A673 (cell line): ENCODE measurements at regions not wholly inside any gene's neighbourhood (a gene's known extent, or its start where the extent isn't known, plus 50 kb on each side); places are given as distances from the start of the nearest gene placed in this dataset.
A peak's percentile ranks its signal among the peaks of the same experiment; 100 is the strongest.

Experiments
- BruUV-seq: library from RNA; stranded (reverse); fragments of 400-500 nt; replicated peaks from 2 replicates; lab custom pipeline; 2021; lab: Mats Ljungman, UMichigan
- CTCF ChIA-PET: fragments of 300-600 bp; sonication (Branson Sonifier 250); formaldehyde crosslinking; loops from one replicate; lab custom pipeline; 2022; ENCODE audit warnings: antibody characterized with exemption; lab: Charles Lee
- POLR2A ChIA-PET: fragments of 300-600 bp; sonication (Branson Sonifier 250); formaldehyde crosslinking; loops from one replicate; lab custom pipeline; 2022; ENCODE audit warnings: antibody characterized with exemption; ENCODE audit not compliant: low non-redundant PET; lab: Charles Lee
- DNase-seq: peaks from one replicate; pipeline ENCODE4 v3.0.0-alpha.2; 2015; ENCODE audit warnings: low spot score
- H3K27ac ChIP-seq: fragments of 200-600 bp; sonication (generic); 2 replicates; pipeline ENCODE4 v1.5.1; 2016; ENCODE audit warnings: mixed run types, low read depth, mild to moderate bottlenecking, mixed read lengths, antibody characterized with exemption, low read length; ENCODE audit not compliant: poor library complexity, severe bottlenecking
- H3K27me3 ChIP-seq: fragments of 200-600 bp; sonication (generic); replicated peaks from 2 replicates; pipeline ENCODE4 v1.6.1; 2017; ENCODE audit warnings: mixed run types, low read depth, mild to moderate bottlenecking, mixed read lengths, antibody characterized with exemption, low read length; ENCODE audit not compliant: insufficient read depth, poor library complexity
- H3K36me3 ChIP-seq: fragments of 200-600 bp; sonication (generic); 2 replicates; pipeline ENCODE4 v1.6.1; 2016; ENCODE audit warnings: mixed run types, mild to moderate bottlenecking, mixed read lengths, antibody characterized with exemption, low read length; ENCODE audit not compliant: insufficient read depth, poor library complexity, severe bottlenecking
- H3K4me1 ChIP-seq: fragments of 200-600 bp; sonication (generic); 2 replicates; pipeline ENCODE4 v1.6.1; 2017; ENCODE audit warnings: mixed run types, mild to moderate bottlenecking, mixed read lengths, antibody characterized with exemption, low read length; ENCODE audit not compliant: insufficient read depth, poor library complexity, severe bottlenecking
- H3K4me3 ChIP-seq: fragments of 200-600 bp; sonication (generic); 2 replicates; pipeline ENCODE4 v1.5.1; 2016; ENCODE audit warnings: low read depth, mixed run types, mild to moderate bottlenecking, mixed read lengths, low read length; ENCODE audit not compliant: poor library complexity, severe bottlenecking
- H3K9me3 ChIP-seq: fragments of 200-600 bp; sonication (generic); 2 replicates; pipeline ENCODE4 v1.6.1; 2016; ENCODE audit warnings: mixed run types, low read depth, mild to moderate bottlenecking, mixed read lengths, antibody characterized with exemption, low read length; ENCODE audit not compliant: poor library complexity, severe bottlenecking
- EZH2 ChIP-seq: fragments of 200-600 bp; sonication (generic); IDR thresholded peaks from 2 replicates; pipeline ENCODE4 v1.6.1; 2017; ENCODE audit warnings: borderline replicate concordance, low read depth, mild to moderate bottlenecking, mixed read lengths, antibody characterized with exemption, low read length; ENCODE audit not compliant: poor library complexity, severe bottlenecking
- intact Hi-C: fragments of 100-400 bp; cut with micrococcal nuclease; formaldehyde crosslinking; loops from one replicate; pipeline ENCODE4 v1.10.0; 2022; ENCODE audit not compliant: unreplicated experiment
- TF ChIP-seq, protein P1 (sequence below): fragments of 300-800, 200-600 bp; sonication (generic); conservative IDR thresholded peaks from 2 replicates; pipeline ENCODE4 v1.5.1; 2017; ENCODE audit warnings: low read depth, mild to moderate bottlenecking, antibody characterized with exemption, low read length, moderate library complexity, mixed read lengths

DNA sequence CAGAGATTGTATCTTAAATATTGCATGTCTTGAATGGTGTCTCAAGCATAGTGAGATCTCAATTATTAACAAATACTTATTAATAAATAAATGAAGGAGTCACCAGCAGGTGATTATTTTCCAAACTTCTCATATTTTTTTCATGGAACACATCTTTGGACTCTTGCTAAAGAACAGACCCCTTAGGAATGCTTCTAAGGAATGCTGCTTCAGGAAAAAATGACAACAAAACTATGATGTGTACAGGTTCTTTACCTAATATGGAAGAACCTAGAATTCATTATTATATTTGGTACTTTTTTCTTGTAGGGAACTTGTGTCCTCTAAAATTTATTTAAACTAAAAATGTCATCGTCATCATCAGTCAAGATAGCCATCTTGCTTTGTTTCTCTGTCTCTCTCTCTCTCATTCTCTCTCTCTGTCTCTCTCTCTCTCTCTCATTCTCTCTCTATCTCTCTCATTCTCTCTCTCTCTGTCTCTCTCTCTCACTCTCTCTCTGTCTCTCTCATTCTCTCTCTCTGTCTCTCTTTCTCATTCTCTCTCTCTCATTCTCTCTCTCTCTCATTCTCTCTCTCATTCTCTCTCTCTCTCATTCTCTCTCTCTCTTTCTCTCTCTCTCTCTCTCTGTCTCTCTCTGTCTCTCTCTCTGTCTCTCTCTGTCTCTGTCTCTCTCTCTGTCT lies 63.0 kb upstream of the ETS2 start:
- H3K9me3 ChIP-seq: no peaks in the 10 kb centered on the region
- ChIA-PET CTCF (no interaction called here), POLR2A (no interaction called here)
- DNase-seq: no peak
- no TSS peak for BruUV-seq
- no peak overlapping the region for H3K27ac ChIP-seq
- H3K27me3 ChIP-seq: no peaks in the 10 kb centered on the region
- H3K4me3 ChIP-seq: no peak overlapping the region
- no peaks in the 10 kb centered on the region for H3K36me3 ChIP-seq
- intact Hi-C loops: no loop called here
- peaks cover 9% of the 10 kb centered on the region for H3K4me1 ChIP-seq
- TF ChIP-seq EZH2: no peak
- TF ChIP-seq, protein P1, sequence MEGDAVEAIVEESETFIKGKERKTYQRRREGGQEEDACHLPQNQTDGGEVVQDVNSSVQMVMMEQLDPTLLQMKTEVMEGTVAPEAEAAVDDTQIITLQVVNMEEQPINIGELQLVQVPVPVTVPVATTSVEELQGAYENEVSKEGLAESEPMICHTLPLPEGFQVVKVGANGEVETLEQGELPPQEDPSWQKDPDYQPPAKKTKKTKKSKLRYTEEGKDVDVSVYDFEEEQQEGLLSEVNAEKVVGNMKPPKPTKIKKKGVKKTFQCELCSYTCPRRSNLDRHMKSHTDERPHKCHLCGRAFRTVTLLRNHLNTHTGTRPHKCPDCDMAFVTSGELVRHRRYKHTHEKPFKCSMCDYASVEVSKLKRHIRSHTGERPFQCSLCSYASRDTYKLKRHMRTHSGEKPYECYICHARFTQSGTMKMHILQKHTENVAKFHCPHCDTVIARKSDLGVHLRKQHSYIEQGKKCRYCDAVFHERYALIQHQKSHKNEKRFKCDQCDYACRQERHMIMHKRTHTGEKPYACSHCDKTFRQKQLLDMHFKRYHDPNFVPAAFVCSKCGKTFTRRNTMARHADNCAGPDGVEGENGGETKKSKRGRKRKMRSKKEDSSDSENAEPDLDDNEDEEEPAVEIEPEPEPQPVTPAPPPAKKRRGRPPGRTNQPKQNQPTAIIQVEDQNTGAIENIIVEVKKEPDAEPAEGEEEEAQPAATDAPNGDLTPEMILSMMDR: no peak

DNA sequence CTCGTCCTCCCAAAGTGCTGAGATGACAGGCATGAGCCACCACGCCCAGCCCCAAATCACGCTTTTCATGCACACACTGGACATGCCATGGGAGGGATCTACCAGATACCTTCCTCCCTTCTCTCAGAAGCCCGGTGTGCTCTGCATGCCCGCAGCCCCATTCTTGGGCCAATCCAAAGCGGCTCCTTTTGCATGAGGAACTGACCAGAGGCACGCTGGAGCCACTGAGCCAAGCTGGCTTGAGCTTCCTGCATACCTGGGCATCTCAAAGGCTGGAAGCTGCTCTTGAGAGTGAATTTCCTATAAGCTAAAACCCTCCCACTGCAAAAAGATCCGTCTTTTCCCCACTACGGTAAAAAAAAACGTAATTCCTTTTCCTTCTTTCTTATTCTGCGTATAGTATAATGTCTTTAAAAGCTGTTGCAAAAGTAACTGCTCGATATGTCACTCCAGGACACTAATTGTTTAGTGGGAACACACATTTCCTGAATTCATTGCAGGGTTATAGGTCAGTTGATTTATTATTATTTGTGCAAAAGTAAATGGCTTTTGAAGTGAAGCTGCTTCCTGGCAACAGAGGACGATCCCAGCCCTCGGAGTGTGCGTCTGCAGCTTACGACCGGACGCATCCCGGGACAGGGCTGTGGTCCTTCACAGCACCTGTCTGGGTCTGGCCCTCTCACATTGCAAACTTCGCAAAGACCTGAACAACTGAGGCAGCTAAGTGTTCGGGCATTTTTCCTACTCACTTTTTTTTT lies 61.8 kb upstream of the ETS2 start:
- ChIA-PET POLR2A (interaction anchor here (0.6 kb wide), 1 partner anchor 31 kb away, joined by 11 read pairs; no protein-coding TSS in a partner anchor), CTCF (no interaction called here)
- BruUV-seq: no TSS peak
- H3K4me3 ChIP-seq: peak overlapping the region; percentile 20
- H3K36me3 ChIP-seq: no peaks in the 10 kb centered on the region
- TF ChIP-seq EZH2: no peak
- intact Hi-C loops: no loop called here
- H3K27me3 ChIP-seq: no peaks in the 10 kb centered on the region
- no peak overlapping the region for H3K27ac ChIP-seq
- DNase-seq: peak; percentile 75
- H3K4me1 ChIP-seq: peaks cover 9% of the 10 kb centered on the region
- H3K9me3 ChIP-seq: no peaks in the 10 kb centered on the region

DNA sequence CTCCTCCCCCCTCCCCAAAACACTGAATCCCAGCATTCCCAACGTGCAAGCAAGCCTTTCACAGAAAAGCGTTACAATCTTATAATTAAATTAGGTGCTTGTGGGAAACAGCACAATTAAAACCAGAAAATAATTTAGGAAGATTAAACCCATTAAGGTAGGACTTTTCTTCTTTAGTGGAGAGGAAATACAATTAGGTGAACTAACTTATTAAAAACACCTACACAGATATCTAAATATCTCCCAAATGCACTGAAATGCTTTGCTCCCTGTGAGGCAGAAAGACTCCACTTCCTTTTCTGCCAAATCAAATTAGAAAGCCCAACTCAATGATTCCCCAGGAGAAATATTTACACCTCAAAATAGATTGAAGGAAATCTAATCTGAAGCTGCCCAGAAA lies 60.9 kb upstream of the ETS2 start:
- POLR2A ChIA-PET: no interaction called here
- intact Hi-C loops: no loop called here
- H3K4me1 ChIP-seq: peaks cover 9% of the 10 kb centered on the region
- CTCF ChIA-PET: no interaction called here
- no peaks in the 10 kb centered on the region for H3K36me3 ChIP-seq
- TF ChIP-seq EZH2: no peak
- TF ChIP-seq, protein P1: no peak
- BruUV-seq: no TSS peak
- H3K27ac ChIP-seq: no peak overlapping the region
- H3K4me3 ChIP-seq: no peak overlapping the region
- H3K27me3 ChIP-seq: no peaks in the 10 kb centered on the region
- no peaks in the 10 kb centered on the region for H3K9me3 ChIP-seq
- DNase-seq: no peak
